Embryonic facial prominence (tissue), 1 donor: ENCODE measurements at regions not wholly inside any gene's neighbourhood (a gene's known extent, or its start where the extent isn't known, plus 50 kb on each side); places are given as distances from the start of the nearest gene placed in this dataset.

Experiments
- DNase-seq: peaks from one replicate; pipeline ENCODE4 v3.0.0-alpha.2; 2016; ENCODE audit errors: extremely low spot score

DNA sequence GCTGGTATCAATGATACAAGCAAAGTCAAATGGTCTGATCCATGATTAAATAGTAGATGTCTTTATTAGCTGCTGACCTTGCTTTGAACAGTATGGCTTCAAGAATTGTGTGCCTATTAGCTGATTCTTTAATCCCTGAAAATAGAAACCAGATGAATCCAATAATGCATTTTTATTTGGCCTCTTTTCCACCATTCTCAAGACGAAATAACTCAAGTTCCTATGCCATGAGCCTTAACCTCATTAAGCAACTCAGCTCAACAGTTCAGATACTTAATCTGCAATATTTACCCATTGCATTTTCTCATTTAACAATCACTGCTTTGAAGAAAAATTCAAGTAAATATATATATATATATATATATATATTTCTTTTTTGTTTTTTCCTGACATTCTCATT is 588.6 kb upstream of the MEF2C start:
- DNase-seq, result no peak

GRCh38 chr5:89471115-89471514 is 588.1 kb upstream of the MEF2C start:
- DNase-seq, result no peak

DNA sequence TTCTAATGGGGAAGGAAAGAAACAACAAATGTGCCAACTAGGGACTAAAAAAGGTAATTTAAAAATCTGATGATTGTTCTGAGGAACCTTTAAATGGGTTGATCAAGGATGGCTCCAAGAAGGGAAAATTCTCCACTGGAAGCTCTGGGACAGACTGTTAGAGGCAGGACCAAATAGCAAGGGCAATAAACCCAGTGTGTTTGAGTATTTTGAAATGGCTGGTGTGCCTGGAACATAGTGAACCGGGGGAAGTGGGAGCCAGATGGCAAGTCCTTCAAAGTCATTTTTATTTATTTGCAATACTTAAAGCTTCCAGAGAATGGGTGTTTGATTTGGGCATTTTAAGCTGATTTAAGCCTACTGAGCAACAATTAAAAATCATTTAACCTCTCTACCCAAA is 587.7 kb upstream of the MEF2C start:
- no peak for DNase-seq

- DNase-seq, result no peak
Measured at GRCh38 chr5:89458332-89458656, 575.3 kb upstream of the MEF2C start.

GRCh38 chr5:89457411-89458331 is 574.7 kb upstream of the MEF2C start:
- DNase-seq, result peak; percentile 6

GRCh38 chr5:89452081-89452480 is 569.1 kb upstream of the MEF2C start:
- no peak for DNase-seq

DNA sequence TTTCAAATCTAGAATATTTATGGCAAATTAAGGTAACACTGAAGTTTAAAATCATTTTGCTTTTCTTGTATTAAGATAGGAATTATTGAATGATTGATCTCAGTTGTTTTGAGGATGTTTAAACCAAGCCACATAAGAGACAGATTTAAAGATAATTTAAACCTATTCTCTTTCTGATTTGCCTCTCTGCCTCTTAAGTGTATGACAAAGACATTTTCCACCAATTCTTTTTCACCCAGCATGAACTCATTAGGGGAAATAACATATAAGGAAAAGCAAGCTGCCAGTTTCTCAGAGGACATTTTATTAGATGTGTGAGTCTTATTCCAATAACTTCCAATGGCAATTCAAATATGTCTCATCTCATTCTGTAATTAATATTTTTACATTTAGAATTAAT is 568.3 kb upstream of the MEF2C start:
- DNase-seq, result no peak

GRCh38 chr5:89450149-89450538 is 567.2 kb upstream of the MEF2C start:
- no peak for DNase-seq

GRCh38 chr5:89449392-89450148 is 566.6 kb upstream of the MEF2C start:
- DNase-seq, result no peak

GRCh38 chr5:89447027-89447426 is 564.0 kb upstream of the MEF2C start:
- DNase-seq, result no peak

GRCh38 chr5:89445106-89445745 is 562.2 kb upstream of the MEF2C start:
- DNase-seq, result no peak

GRCh38 chr5:89444088-89444487 is 561.1 kb upstream of the MEF2C start:
- DNase-seq, result no peak

- DNase-seq, result no peak
Measured at GRCh38 chr5:89443508-89443907, 560.5 kb upstream of the MEF2C start.

GRCh38 chr5:89441965-89442364 is 559.0 kb upstream of the MEF2C start:
- DNase-seq, result no peak

- DNase-seq, result no peak
Measured at GRCh38 chr5:89440670-89441069, 557.7 kb upstream of the MEF2C start.

DNA sequence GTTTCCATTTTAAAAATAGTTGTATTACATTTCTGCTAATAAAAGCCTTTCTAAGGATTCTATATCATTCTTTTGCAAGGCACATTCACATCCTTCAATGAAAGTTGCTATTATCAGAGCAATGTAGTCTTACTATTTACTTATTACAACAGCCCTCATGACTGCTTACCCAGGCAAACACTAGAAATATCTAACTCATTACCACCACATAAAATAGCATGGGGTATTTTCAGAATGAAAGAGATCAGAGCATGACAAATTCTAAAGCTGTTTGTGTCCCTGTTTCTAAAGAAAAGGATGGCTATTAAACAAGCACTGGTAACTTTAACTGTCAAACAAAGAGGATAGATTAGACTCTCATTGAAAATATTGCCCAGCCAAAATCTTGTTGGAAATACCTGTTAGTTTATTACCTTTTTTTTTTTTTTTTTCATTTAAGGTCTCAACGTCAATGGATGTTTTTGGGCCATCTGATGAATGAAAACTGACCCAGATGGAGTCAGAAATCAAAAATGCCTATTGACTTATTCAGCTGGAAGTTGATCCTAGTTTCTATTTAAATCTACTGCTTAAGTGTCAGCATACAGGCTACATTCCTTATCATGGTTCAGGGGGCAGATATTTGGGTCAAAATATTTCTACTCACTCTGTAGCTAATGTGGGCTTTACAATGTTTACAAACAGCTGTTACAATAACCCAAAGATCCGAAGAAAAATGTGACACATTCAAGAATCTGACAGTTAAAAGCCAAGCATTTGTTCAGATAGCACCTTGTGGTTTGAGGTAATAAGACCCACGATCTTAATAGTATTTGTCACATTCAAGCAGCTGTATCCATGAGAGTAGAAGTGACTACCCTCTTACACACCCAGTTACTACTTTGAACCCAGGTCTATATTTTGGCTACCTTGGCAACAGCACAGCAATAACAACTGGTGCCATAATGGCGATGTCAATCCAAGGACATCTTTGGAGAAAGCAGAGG is 554.8 kb upstream of the MEF2C start:
- DNase-seq, result no peak

DNA sequence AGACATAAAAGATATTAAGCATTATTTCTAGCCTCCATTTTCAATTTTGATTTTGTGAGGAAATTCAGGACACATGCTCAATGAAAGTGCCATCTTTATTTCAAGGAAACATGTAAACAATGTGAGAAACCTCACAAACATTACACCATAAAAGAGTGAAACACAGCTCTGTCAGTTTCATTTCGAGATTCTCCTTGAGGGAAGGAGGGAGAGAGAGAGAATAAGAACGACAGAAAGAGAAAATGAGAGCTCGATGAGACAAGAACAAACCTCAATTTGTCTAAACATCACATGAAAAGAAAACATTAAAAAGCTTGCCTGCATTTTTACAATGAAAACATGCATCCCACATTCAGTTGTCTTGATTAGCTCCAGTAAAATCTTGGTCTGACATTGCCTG is 553.5 kb upstream of the MEF2C start:
- no peak for DNase-seq

DNA sequence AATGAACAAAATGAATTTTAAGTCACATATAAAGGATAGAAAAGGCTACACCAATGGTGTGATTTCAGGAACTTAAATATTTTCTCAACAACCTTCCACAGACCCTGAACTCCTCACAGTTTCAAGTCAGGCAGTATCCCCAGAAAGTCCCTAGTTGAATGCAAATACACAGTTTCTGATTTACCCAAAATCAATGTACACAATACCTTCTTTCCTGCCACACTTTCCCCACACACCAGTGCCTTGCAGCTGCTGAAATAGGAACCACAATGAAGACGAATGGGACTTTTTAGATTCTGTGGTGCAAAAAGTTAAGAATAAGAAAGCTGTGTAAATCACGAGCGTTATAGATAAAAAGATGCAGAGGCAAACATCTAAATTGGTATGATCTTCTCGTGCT is 552.4 kb upstream of the MEF2C start:
- DNase-seq, result no peak

DNA sequence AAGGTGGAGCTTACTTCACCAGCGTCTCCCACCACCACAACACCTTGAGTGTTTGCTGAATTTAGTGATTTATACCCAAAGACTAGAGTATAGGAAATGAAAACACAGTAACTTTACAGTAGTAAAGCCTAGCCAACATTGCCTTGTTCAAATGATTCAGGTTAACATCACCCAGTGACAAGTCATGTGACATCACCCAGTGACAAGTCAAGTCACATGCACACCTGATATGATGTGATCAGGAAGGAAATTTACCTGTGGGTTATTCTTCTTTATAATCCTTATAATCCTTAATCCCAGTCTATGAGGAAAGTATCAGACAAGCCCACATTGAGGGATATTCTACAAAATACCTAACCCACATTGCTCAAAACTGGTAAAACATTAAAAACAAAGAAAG is 545.6 kb upstream of the MEF2C start:
- no peak for DNase-seq

GRCh38 chr5:89425062-89425461 is 542.1 kb upstream of the MEF2C start:
- DNase-seq, result no peak

GRCh38 chr5:89421035-89421434 is 538.1 kb upstream of the MEF2C start:
- DNase-seq, result no peak
